ENCODE measurements at regions not wholly inside any gene's neighbourhood (a gene's known extent, or its start where the extent isn't known, plus 50 kb on each side); places are given as distances from the start of the nearest gene placed in this dataset.

DNA sequence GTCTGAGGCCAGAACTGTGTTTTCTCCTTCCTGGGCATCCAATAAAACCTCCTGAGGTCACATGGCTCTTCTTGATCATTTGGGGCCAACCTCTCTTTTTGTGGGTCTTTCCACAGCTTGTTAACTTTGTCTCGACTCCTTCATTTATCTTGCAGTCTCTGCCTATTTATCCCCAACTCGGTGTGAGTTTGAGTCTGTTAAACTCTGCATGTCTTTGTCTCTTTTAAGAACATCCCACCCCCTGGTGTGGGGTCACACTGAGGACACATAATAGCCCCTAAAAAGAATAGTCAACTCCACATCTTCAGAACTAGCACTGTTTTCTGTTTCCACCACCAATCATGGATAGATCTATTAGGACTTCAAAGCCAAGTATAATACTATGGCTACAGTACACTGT is 187.2 kb downstream of the TLE3 start:
- no peak overlapping the region for H3K27ac ChIP-seq (ENCODE audit: low read depth, low read length)
- CTCF ChIA-PET = no interaction called here

DNA sequence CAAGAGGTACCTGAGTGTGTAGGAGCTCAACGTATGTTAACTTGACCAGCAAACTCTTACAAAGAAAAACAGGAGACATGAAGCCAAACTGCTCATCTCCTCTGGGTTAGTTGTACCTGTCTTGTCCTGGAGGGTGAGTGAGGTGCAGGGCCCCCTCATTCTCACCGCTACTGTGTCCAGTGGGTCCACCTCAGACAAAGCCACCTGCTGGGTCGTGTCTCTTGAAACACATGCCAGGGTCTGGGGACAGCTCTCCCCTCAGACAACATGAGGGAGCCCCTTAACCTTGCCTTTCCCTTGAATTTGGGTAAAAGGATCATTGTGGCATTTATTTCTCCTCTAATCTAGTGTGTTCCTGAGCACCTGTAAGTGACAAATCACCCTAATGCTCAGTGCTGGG is 185.6 kb downstream of the TLE3 start:
- DNase-seq (ENCODE audit: low read depth, low spot score) = no peak
- Histone ChIP-seq H3K27ac (ENCODE audit: low read depth, low read length) (no peak overlapping the region), H3K9me3 (ENCODE audit: control insufficient read depth, insufficient read depth, low read length) (no peaks in the 10 kb centered on the region), H3K4me3 (ENCODE audit: low read depth, low read length) (no peak overlapping the region), H3K27me3 (ENCODE audit: control insufficient read depth, insufficient read depth, low read length) (peaks cover 23% of the 10 kb centered on the region)
- TF ChIP-seq CTCF (IDR thresholded peaks at IDR 0.05; ENCODE audit: low read depth, low read length) = no peak
- CTCF ChIA-PET = interaction anchor here (0.6 kb wide), 1 partner anchor 656 kb away, joined by 3 read pairs; no protein-coding TSS in a partner anchor
- POLR2A ChIA-PET = no interaction called here

More for the DNA sequence above, 187.2 kb downstream of the TLE3 start:
- no peak for TF ChIP-seq CTCF (IDR thresholded peaks at IDR 0.05; ENCODE audit: low read depth, low read length)
- H3K9me3 ChIP-seq (ENCODE audit: control insufficient read depth, insufficient read depth, low read length) = no peaks in the 10 kb centered on the region
- H3K4me3 ChIP-seq (ENCODE audit: low read depth, low read length) = no peak overlapping the region
- POLR2A ChIA-PET = no interaction called here
- peaks cover 14% of the 10 kb centered on the region for H3K27me3 ChIP-seq (ENCODE audit: control insufficient read depth, insufficient read depth, low read length)
- DNase-seq (ENCODE audit: low read depth, low spot score) = no peak

DNA sequence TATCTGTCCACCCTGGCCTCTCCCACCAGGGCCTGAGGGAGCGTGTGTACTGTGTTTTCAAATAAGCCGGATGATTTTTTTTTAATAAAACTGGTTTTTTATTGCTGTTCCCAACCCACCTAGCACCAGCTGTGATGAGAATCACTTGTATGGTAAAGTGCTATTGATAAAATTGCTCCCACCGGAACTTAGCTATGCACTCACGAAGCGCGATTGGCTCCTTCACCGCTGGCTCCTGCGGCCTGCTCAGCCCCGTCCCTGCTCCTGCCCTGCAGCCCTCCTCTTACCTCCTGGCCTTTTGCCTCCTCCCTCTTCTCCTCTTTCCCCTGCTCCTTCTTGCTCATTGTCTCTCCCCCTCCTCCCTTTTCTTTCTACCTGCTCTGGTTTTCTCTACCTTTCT is 183.7 kb downstream of the TLE3 start:
- H3K9me3 ChIP-seq (ENCODE audit: control insufficient read depth, insufficient read depth, low read length) = no peaks in the 10 kb centered on the region
- H3K27ac ChIP-seq (ENCODE audit: low read depth, low read length) = no peak overlapping the region
- ChIA-PET CTCF (no interaction called here), POLR2A (no interaction called here)
- H3K4me3 ChIP-seq (ENCODE audit: low read depth, low read length) = no peak overlapping the region
- peaks cover 26% of the 10 kb centered on the region for H3K27me3 ChIP-seq (ENCODE audit: control insufficient read depth, insufficient read depth, low read length)
- DNase-seq (ENCODE audit: low read depth, low spot score) = no peak
- no peak for TF ChIP-seq CTCF (IDR thresholded peaks at IDR 0.05; ENCODE audit: low read depth, low read length)

- no peak for TF ChIP-seq CTCF (IDR thresholded peaks at IDR 0.05; ENCODE audit: low read depth, low read length)
- Histone ChIP-seq H3K27me3 (ENCODE audit: control insufficient read depth, insufficient read depth, low read length) (peaks cover 30% of the 10 kb centered on the region), H3K9me3 (ENCODE audit: control insufficient read depth, insufficient read depth, low read length) (no peaks in the 10 kb centered on the region), H3K4me3 (ENCODE audit: low read depth, low read length) (no peak overlapping the region), H3K27ac (ENCODE audit: low read depth, low read length) (no peak overlapping the region)
- ChIA-PET CTCF (no interaction called here), POLR2A (no interaction called here)
- no peak for DNase-seq (ENCODE audit: low read depth, low spot score)
Observed at GRCh38 chr15:69914960-69915359, 182.8 kb downstream of the TLE3 start.

DNA sequence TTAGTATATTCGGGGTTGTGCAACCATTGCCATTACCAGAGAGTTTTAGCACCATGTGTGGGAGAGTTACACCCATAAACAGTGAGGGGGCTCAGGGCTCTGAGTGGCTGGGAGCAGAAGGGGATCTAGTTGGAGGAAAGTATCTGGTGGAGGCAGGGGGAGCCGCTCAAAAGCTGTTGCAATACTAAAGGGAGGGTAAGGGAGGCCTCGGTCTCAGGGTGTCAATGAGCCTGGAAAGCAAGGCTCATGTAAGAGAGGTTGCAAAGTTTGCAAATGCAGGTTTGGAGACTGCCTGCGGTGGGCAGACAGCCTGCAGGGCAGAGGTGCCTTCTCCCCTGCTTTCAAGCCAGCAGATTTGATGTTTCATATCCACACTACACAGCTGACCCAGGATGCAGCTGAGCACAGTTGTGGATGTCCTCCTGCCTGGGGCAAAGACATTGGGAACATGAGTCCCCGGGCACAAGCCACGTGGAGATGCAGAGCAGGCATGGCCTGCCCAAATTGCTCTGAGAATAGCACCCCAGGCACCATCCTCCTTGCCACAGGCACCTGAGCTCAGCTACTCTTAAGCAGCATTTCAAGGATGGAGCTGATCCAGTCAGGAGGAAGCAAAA is 181.4 kb downstream of the TLE3 start:
- Histone ChIP-seq H3K4me3 (ENCODE audit: low read depth, low read length) (no peak overlapping the region), H3K27me3 (ENCODE audit: control insufficient read depth, insufficient read depth, low read length) (peaks cover 28% of the 10 kb centered on the region), H3K27ac (ENCODE audit: low read depth, low read length) (no peak overlapping the region), H3K9me3 (ENCODE audit: control insufficient read depth, insufficient read depth, low read length) (no peaks in the 10 kb centered on the region)
- ChIA-PET POLR2A (no interaction called here), CTCF (no interaction called here)
- no peak for TF ChIP-seq CTCF (IDR thresholded peaks at IDR 0.05; ENCODE audit: low read depth, low read length)
- DNase-seq (ENCODE audit: low read depth, low spot score) = no peak

Measured in AG04450 (cell line).